SHP77 treated with DMSO at 0.1 percent for 48 hours (cell line): ENCODE measurements at regions not wholly inside any gene's neighbourhood (a gene's known extent, or its start where the extent isn't known, plus 50 kb on each side); places are given as distances from the start of the nearest gene placed in this dataset.
A peak's percentile ranks its signal among the peaks of the same experiment; 100 is the strongest.

Source experiments
- DNase-seq: peaks from one replicate; lab custom pipeline; 2025; lab: John Stamatoyannopoulos, UW

DNA sequence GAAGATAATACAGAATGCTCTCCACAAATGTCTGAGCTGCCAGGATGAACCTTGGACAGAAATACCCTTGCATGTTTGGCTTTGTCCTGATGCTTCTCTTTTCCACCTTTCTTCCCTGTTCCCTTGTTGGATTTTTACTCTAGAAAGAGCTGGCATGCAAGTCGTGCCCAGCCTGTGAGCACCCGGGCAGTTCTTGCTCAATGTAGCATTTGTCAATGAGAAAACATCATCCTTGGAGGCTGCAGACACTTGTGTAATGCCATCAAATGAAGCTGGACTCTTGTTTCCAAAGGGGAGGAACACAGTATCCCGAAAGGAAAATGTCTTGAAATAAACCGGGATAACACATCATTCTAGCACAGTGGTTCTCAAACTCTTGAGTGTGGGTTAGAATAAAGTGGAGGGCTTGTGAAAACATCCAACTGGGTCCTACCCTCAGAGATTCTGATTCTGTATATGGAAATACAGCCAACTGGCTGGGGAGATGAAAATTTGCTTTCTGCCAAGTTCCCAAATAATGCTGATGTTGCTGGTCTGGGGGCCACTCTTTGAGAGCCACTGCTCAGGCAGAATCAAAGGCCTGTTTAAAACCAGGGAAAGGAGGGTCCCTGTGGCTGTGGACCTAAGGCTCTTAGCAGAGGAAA is 237.2 kb downstream of the SPATA18 start:
- no peak for DNase-seq

DNA sequence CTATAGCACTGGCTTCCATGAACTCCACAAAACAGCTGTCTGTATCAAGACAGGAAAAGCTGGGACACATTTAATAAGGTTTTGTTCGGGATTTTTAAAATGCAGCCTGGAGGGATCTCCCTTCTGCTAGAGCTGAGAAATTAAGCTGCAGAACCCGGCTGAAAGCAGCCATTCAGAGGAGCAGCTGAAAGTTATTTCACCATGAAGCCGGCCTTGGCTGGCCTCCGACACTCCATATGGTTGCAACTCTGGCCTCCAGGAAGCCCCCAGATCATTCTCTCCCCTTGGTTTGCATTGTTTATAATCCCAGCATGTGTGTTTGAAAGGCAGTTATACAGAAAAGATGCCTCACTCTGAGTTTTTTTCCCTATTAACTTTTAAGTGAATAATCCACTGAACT is 239.4 kb downstream of the SPATA18 start:
- DNase-seq: no peak

DNA sequence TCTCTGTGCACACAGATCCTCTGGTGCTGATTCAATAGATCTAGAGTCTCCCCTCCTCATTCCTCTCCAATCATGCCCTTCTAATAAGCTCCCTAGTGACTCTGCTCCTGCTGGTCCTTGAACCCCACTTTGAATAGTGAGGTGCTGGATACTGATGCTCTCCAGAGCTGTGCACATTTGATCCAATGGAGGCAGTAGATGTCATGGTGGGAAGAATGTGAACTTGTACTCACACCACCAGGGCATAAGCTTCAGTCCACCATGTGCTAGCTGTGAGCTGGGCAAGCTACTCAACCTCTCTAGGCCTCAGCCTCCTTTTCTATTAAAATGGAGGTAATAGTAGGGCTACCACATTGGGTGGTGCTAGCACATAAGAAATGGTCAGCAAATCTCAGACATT is 241.1 kb downstream of the SPATA18 start:
- DNase-seq: no peak

DNA sequence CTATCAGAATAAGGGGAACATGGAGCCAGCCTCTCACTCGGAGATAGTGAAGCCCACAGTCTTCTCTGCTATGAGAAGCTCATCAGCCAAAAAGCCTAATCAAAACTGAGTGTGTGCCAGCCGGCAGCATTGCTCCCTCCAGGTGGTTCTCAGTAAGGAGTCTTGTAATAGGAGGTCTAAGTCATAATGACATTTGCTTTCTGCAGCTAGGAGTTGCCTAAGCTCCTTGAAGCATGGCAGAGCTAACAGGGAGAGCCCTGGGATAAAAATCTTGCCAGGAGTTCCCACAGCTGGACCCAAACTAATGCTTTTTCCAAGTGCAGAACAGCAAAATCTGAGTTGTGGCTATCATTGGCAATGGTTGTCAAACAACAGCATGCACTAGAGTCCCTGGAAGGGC is 245.2 kb downstream of the SPATA18 start:
- no peak for DNase-seq

DNA sequence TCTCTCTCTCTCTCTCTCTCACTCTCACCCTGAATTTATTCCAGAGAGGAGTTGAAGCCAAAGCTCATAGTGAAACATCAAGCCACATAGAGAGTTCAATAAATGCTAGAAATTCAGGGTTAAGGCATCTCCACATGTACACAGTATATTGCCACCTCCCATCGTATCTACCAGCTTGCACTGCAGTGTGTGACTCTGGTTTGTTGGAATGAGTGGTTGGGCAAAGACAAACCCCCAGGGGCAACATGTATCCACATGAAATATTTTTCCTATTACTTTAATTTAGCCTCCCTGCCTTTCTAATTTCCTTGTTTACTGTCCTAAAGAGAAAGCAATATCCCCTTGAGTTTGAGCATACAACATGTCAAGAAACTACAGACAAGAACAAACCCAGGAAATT is 247.3 kb downstream of the SPATA18 start:
- DNase-seq: no peak

DNA sequence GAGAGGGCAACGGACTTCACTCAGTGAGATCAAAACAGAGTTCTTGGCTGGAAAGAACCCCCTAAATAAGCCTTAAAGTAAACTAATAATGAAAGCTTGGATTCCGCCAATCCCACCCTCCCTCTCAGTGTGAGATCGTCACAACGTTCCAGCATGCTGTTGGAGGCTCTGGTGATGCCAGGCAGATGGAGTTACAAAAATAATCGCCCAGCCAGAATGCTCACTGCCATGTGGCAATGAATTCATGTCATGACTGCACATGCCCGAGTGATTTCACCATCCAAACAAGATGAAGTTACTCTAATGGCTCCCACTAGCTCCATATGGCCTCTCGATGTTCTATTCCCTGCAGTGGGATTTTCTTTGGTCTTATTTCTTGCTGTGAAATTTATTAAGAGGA is 248.0 kb downstream of the SPATA18 start:
- no peak for DNase-seq

DNA sequence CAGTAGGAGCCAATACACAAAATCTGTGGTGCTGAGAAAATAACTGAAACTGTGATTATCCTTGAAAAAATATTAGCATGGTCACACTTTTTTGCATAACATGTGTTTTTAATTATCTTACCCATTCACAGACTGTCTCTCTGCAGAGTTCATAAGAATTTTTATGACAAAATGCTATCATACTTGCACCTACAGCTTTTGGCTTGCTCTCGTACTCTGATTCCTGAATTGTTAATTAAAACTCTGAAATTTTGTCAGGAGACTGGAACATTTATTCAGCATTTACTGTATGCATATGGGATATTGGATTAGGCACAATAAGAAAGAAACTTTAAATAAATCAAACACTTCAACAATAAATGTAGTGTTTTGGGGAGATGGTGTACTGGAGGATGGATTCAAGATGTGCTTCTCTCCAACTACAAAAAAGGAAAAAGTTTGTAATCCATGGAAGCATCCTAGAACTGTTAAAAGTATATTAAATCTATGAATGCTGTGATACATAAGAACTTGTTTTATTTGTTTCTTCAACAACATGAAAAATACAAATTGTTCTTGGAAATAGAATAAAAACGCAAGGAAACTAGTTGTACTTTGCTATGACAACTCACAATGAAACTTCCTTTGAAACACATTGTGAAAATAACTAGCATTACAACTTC is 260.5 kb downstream of the SPATA18 start:
- no peak for DNase-seq

DNA sequence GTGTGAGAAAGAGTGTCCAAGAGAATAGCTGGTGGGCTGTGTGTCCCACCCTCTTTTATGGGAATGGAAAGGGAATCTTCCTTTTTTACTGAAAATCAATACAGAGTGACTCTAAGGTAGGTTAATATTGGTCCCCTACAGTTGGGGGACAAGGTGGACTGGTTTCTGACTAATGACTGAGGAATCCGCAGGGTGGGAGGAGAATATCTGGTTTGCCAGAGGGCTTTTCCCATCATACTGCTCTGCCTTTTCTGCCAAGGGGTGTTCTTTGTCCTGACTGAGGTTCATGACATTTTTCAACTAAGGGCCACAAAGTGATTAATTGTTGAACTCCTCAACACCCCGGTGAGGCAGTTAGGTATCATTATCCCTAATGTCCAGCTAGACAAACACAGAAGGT is 261.6 kb downstream of the SPATA18 start:
- DNase-seq: no peak

DNA sequence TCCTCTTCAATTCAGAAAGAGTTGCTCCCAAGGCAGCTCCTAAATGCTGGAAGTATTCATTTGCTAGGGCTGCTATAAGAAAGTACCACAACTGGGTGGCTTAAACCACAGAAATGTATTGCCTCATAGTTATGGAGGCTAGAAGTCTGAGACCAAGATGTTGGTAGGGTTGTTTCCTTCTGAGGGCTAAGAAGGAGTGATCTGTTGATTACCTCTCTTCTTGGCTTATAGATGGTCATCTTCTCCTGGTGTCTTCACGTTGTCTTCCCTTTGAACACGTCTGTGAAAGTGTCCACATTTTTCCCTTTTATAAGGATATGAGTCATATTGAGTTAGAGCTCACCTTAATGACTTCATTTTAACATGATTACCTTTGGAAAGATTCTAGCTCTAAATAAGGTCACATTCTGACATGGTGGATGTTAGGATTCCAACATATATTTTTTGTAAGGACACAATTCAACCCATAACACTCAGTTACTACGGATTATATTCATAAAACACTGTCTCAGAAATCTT is 266.3 kb downstream of the SPATA18 start:
- no peak for DNase-seq

DNA sequence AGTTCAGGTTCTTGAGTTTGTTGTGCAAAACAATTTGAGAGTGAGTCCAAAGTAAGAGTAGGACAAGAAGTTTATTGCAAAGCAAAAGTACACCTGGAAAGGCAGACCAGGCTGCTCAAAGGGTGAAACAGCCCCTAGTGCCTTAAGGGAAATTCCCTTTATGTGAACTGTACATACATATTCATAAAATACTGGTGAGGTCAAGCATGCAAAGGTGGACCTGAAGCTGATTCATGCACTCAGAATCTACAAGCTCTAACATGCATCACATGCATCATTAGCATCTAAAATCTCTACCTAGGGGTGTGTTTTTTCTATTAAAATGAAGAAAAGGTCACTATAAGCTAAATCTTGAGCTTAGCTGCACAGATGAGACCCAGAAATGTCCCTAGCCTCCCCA is 266.9 kb downstream of the SPATA18 start:
- no peak for DNase-seq

DNA sequence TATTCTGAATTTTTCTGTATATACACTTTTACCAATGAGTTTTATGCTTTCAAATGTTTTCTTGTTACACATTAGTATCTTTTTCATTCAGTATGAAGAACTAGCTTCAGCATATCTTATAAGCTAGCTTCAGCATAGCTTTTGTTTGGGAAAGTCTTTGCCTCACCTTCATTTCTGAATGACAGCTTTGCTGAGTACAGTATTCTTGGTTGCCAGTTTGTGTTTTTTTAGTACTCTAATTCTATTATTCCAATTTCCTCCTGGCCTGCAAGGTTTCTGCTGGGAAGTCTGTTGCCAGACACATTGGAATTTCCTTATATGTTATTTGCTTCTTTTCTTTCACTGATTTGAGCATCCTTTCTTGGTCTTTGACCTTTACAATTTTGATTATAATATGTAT is 278.8 kb downstream of the SPATA18 start:
- no peak for DNase-seq

DNA sequence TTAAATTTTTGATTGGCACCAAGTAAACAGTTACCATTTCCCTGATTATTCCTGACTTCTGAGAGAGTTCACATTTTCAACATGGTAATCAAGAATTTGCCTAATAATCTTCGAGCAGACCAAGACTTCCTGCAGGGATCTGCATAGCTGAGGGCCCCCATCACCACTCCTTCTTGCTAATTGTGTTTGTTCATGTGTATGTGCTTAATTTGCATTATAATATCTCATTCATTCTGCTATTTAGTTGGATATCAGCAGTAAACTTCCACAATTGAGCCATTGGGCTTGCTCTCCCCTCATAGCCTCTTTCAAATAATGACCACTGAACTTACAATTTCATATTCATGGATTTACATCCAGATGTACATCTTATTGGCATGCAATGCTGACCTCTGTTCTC is 292.5 kb downstream of the SPATA18 start:
- no peak for DNase-seq

DNA sequence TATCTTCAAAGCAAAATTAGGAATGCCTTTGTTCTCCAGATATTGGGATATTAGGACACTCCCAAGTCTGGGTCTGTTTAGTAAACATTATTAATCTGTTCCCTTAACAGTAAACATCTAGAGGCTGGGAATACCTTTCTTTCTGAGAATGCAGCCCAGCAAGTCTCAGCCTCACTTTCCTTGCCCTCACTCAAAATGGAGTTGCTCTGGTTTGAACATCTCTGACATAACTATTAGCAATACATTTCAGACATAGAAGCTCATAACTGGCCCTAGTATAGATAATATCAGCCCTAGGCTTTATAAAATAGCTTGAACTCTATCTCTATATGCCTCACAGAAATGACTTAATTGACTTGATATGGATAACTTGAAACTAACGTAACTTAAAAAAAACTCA is 299.8 kb downstream of the SPATA18 start:
- no peak for DNase-seq

DNA sequence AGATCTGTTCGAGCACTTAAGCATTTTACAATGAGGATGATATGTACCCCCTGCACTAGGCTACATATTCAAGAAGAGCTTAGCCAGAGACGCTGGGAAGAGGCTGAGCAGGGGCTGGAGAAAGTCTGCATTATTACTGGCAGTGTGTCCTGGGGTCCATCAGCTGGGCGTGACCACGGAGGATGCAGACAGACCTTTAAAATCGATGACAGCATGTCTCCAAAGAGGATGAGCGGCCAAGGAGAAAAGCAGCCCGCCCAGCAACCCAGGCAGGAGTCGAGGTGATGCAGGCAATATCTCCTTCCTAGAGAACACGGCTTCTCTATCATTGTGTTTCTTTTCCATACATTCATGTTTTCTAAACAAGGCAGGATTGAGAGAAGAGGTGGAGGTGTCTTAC is 300.7 kb downstream of the USP46 start:
- DNase-seq: no peak

DNA sequence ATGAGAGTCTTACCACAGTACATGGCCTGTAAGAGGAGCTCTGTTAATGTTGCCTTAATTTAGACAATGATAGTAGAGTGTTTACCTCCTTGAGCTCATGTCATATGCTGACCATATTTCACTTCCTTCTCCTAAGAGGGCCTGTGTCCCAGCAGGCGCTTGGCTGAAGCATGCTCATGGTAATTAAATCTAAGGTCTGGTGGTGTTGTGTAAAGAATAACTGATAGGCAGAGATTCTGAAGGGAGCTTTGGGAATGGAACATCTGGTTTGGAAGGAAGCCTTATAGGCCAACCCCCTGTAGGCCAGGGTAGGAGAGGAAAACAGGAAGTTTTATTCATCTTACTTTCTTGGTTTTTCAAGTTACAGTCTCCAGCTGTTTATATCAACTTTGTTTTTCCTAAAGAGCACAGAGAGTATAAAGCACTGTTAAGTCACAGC is 300.2 kb downstream of the USP46 start:
- no peak for DNase-seq

DNA sequence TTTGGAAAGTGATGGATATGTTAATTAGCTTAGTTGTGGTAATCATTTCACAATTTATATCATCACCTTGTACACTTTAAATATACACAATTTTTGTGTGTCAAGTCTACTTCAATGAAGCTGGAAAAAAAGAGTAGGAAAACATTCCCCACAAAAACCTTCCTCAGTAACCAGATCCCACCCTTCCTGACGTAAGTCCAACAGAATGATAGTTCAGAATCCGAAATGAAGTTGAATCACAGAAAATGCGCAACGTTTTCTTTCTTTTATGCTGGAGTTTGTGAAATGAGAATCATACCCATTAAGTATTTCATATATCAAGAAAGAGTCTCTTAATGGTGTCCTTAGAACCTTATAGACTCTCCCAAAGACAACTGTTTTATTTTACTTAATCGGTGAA is 292.9 kb downstream of the USP46 start:
- no peak for DNase-seq

DNA sequence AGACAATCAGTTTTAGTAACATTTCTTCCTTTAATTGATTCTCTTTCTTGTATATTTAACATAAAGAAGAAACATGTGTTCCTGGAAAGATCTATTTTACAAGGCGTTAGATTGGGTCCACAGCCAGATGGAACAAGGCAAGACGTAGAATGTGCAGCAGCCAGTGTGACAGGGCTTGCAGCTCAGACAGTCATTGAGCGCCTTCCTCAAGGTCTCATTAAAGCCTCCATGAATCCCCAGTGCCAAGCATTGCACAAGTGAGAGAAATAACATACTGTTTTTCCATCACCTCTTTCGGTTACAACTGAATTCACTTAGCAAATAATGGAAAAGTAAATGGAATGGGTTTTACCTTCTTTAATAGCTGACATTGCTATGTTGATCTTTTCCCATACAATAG is 292.5 kb downstream of the USP46 start:
- DNase-seq: no peak

DNA sequence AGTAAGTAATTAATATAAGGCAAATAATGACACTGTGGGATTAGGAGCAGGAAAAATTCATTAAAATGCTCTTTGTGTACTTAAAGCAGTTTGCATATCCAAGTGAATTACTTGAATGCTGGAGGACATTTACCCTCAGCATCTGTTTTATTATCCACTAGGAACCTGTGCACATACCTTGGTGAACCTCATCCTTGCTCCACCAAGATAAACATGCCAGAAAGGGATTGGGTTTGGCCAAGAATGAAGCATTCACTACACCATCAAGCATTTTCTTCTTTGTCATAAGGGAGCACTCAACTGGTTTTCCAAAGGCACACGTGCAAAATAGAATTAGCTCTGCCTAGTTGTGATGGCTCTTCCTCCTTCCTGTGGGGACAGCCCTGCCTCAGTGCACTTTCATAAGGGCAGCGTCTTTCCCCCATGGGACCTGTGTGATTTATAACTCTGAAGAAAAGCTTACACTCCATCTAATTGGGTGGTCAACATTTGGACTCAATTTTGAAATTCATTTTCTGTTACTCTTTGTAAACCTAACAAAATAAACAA is 291.7 kb downstream of the USP46 start:
- no peak for DNase-seq

DNA sequence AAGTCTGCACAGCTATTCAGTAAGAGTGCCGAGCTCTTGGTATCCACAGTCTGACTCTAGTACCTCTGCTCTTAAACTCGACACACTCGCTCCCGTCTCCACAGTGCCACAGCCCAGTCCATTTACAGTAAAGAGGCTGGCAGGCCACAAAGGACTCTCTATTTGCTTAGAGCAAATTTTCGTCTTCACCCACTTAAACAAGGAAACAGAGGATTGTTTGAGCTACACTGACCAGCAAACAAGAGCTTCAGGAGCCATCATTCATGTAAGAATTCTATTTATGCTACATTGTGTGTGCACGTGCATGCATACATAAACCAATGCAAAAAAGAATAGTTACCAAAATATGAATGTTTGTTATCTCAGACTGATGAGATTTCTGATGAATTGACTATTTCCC is 290.2 kb downstream of the USP46 start:
- DNase-seq: peak; percentile 23

DNA sequence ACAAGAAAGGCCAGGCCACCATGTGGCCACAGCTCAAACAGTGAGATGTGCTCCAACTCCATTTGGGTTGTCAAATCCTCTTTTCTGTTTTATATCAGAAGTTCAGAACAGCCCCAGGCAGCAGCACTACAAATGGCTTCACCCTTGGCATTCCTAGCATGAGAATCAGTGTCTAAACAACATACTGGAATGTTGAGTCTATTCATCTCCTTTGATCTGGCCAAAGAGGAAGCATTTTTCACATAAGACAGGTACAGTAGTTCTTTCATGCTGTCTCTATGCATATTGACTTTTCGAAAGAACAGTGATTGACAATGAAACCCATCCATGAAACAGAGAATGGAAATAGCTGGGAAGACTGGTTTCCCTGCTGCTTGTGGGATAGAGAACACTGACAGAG is 289.5 kb downstream of the USP46 start:
- no peak for DNase-seq

DNA sequence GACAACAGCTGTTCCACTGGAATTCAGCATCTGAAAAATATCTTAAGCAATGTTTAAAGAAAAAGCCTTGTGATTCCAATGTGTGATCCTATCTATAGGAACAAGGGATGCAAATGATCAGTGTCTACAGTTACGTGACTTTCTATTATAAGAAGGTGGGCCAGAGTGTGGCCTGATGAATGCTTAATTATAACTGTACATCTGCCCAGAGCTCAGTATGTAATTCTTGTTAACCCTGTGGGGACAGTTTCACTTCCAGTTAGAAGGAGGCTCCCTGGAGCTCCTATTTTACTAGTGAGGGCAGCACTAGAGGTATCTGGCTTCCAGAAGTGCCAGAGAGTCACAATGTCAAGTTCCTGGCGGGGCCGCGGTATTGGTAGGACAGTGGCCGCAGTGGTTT is 288.5 kb downstream of the USP46 start:
- DNase-seq: no peak

DNA sequence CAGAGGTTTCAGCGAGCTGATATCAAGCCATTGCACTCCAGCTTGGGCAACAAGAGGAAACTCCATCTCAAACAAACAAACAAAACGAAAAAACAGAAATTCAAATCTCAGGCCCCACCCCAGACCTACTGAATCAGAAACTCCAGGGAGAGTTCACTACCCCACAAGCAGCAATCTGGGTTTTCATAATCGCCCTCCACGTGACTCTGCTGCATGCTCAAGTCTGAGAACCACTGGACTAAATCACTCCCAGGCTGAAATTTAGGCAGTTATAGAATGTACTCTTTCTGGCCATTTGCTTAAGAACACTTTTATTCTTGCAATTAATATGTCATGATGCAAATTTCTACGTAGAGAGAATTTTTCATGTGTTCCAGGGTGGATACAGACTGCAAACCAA is 287.3 kb downstream of the USP46 start:
- no peak for DNase-seq

DNA sequence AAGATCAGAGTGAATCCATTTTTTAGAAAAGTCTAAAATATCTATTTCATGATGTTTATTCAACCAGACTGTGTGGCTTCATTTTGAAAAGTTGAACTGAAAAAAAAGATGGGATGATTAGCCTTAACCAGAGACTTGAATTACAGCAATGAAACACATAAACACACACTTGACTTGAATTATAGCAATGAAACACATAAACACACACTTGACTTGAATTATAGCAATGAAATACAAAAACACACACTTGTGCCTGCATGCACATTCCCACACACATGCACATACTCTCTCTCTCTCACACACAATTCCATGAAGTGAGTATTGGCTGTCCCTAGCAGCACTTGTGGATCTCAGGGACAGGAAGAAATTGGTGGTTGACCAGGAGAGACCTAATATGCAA is 286.8 kb downstream of the USP46 start:
- no peak for DNase-seq

DNA sequence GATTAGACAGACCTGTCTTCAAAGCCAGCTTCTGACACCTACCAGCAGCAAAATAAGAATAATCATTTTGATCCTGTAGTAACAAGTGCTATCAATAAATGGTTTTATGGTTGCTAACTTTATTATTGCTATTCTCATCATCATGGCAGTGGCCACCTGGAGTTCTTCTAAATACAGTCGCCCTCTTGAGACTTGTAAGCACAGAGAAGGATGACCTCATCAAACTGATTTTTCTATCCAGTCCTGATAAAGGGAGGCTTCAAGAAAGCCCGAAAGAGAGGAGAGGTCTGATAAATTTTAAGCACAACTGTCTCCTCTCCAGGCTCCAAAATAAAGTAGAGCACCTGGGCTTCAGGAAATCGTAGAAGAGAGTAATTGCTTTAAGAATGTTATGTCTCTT is 286.4 kb downstream of the USP46 start:
- no peak for DNase-seq
